NCI-H82 treated with DMSO at 0.1 percent for 48 hours (cell line): ENCODE measurements at regions not wholly inside any gene's neighbourhood (a gene's known extent, or its start where the extent isn't known, plus 50 kb on each side); places are given as distances from the start of the nearest gene placed in this dataset.

Source experiments
- DNase-seq: peaks from one replicate; lab custom pipeline; 2025; ENCODE audit not compliant: unreplicated experiment; lab: John Stamatoyannopoulos, UW

DNA sequence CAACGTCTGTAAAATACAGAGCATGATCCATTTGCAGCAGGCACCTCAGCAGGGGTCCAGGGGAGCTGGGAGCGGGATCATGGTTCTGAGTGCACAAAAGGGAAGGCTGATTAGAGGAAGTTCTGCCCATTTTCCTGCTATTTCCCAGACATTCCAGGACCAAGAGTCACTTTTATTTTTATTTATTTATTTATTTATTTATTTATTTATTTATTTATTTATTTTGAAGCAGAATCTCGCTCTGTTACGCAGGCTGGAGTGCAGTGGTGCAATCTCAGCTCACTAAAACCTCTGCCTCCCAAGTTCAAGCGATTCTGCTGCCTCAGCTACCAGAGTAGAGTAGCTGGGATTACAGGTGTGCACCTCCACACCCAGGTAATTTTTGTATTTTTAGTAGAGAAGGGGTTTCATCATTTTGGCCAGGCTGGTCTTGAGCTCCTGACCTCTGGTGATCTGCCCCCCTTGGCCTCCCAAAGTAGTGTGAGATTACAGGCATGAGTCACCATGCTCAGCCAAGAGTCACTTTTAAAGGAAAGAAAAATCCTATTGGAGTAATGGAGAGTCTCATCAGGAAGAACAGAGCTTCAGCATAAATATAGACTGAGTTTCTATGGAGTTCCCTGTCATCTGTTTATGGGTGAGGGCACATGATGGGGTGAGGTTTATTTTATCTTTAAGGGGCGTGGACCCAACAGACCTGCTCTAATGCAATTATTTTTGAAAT lies 355.2 kb downstream of the HAPSTR1 start:
- DNase-seq = no peak

- DNase-seq = no peak
Observed at GRCh38 chr16:9447195-9447551, 355.7 kb downstream of the HAPSTR1 start.

DNA sequence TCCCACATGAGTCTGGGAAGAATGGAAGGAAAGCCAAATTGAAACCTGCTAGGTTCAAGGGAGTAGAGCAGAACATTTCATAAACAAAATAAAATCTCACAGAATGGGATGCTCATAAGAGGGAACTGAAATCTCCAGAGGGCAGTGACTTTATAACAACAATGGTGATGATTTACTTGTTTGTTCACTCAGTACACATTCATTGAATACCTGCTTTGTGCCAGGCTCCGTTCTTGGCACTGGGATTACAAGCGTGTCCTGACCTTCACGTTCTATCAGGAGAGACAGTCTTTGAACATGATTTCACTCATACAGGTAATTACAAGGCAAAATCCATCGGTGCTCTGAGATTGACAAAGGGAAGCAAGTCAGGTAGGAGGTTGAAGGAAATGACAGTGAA lies 356.3 kb downstream of the HAPSTR1 start:
- DNase-seq = no peak

DNA sequence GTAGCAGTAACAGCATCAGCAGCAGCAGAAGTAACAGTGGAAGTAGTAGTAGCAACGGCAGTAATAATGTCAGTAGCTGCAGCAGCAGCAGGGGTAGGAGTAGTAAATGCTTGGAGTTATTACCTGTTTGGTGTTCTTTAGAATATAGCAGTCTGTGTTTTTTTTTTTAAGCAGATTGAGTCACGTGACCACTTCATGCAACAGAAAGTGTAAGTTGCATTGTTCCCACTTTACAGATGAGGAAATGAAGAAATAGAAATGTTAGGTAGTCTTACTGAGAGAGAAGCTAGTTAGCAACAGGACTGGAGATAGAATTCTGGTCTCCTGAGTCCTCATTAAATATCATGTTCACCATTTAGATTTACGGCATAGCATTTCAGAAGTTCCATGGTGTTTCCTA lies 358.2 kb downstream of the HAPSTR1 start:
- no peak for DNase-seq

- no peak for DNase-seq
Observed at GRCh38 chr16:9457215-9457614, 365.8 kb downstream of the HAPSTR1 start.

- no peak for DNase-seq
Observed at GRCh38 chr16:9458816-9459215, 367.4 kb downstream of the HAPSTR1 start.

DNA sequence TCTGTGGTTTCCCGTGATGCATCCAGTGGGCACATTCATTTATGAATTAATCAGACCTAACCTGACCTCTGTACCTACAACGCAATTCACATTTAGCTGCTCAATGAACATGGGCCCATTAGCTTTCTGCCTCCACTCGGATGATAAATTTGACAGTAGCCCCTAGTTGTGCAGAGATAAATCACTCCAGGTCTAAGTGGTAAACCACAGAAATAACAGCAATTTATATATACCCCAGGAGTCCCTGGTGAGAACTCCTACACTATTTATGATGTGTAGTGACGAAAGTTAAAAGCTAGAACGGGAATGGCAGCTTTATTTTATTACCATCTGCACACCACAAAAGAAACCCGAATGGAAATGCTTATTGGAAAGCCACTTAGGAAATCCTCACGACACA lies 371.5 kb downstream of the HAPSTR1 start:
- DNase-seq = no peak

GRCh38 chr16:9463461-9463860 lies 372.0 kb downstream of the HAPSTR1 start:
- no peak for DNase-seq

- DNase-seq = no peak
Observed at GRCh38 chr16:9465161-9465560, 373.7 kb downstream of the HAPSTR1 start.

- DNase-seq = no peak
Observed at GRCh38 chr16:9469512-9469911, 378.1 kb downstream of the HAPSTR1 start.

DNA sequence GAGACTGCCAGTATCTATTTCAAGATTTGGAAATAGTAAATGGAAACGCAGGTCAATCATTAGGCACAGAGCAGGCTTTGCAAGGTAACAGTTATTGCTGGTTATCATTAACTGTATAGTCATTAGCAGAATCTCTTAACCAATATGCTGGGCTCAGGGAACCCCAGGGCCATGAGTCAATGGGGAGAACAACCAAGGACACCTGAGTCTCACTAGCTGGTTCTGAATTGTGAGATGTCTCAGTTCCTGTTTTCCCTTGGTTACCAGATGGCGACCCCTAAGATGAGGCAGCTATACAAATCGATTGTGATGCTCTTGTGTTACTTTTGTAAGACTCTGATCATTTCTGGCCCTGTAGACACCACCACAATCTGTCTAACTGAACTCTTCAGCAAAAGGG lies 385.3 kb downstream of the HAPSTR1 start:
- no peak for DNase-seq

DNA sequence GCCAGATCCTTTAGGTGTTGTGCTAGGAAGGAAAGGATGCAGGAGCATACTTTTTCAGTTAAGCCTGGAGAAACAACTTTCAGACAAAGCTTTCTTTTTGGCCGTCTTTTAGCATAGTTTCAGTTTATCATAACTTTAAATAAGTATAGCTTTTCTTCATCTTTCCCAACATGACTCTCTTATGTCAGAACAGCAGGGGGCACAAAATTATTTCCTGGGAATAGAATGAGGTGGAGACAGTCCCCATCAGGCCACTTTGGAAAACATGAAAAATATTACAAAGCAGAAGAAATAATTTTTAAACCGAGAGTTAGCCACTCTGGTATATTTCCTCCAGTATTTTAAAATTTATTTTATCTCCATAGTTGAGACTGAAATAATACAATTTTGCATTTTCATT lies 387.6 kb downstream of the HAPSTR1 start:
- DNase-seq = no peak

DNA sequence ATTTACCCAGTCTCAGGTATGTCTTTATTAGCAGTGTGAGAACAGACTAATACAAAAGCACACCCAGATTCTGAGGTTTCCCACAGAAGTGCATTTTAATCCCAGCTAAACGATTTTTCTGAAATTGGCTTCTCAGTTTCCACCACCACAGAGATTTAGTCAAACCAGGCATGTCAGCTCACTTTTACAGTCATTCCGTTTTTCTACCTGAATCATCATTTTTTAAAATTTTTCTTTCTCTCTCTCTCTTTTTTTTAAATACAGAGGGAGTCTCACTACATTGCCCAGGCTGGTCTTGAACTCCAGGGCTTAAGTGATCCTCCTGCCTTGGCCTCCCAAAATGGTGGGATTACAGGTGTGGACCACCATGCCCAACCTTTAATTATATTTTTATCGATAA lies 389.1 kb downstream of the HAPSTR1 start:
- no peak for DNase-seq

- DNase-seq = peak; percentile 36
Observed at GRCh38 chr16:9481747-9482730, 390.6 kb downstream of the HAPSTR1 start.

GRCh38 chr16:9484426-9484825 lies 393.0 kb downstream of the HAPSTR1 start:
- DNase-seq = no peak

GRCh38 chr16:9484881-9485280 lies 393.4 kb downstream of the HAPSTR1 start:
- DNase-seq = no peak

- DNase-seq = no peak
Observed at GRCh38 chr16:9489835-9490467, 398.5 kb downstream of the HAPSTR1 start.

DNA sequence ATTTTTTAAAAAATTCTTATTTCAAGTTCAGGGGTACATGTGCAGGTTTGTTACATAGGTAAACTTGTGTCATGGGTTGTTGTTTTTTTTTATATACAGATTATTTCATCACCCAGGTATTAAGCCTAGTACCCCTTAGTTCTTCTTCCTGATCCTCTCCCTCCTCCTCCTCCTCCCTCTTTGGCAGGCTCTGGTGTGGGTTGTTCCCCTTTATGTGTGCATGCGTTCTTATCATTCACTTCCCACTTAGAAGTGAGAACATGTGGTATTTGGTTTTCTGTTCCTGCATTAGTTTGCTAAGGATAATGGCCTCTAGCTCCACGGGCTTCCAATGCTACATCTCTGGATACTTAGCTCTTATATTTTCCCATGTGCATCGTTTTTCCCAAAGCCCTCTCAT lies 404.4 kb downstream of the HAPSTR1 start:
- no peak for DNase-seq

- no peak for DNase-seq
Observed at GRCh38 chr16:9497750-9498149, 406.3 kb downstream of the HAPSTR1 start.

DNA sequence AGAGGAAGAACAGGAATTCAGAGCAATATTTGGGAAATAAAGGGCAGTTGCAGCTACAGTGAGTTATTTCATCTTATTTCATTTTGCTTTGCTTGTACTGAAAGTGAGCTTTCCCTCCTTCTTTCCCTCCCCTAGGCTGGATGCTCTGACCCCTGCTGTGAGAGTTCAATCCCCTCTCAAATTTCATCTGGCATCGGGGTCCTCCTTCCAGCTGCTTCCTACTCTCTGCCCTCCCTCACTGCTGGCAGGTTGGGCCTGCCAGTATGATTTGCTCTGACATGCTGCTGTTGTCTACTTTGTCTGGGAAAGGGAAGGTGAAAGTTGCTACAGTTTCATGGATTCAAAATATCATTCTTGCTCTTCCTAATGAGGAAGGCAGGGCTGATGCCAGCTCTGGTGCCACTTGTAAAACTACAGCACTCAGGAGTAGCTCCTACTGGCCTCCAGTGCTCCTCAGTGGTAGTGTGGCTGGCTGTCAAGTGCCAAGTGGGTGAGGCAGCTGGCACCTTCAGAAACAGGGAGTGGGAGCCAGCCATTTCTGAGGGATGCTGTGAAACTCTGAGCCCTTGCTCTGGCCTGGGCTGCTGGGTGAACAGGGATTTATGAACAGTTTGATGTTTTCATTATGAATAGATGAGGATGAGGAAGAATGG lies 408.6 kb downstream of the HAPSTR1 start:
- no peak for DNase-seq

DNA sequence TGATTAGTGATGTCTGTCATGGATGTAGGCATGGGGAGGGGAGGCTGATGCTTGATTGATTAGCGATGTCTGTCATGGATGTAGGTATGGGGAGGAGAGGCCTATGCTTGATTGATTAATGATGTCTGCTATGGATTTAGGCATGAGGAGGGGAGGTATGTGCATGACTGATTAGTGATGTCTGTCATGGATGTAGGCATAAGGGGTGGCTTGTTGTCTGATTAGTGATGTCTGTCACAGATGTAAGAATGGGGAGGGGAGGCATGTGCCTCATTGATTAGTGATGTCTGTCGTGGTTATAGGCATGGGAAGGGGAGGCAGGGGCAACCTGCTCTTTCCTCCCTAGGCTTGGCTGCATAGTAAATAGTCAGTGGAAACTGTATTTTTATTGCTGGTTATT lies 409.4 kb downstream of the HAPSTR1 start:
- DNase-seq = no peak
